NCI-H748 (cell line): ENCODE measurements at regions not wholly inside any gene's neighbourhood (a gene's known extent, or its start where the extent isn't known, plus 50 kb on each side); places are given as distances from the start of the nearest gene placed in this dataset.
"Not testable (repeated sequence)": the region's sequence is repeated elsewhere in the genome, so short reads cannot be mapped to it uniquely, and the experiment has no call there.

Source experiments
- DNase-seq: peaks from one replicate; lab custom pipeline; 2025; ENCODE audit not compliant: unreplicated experiment; lab: John Stamatoyannopoulos, UW

- DNase-seq = not testable (repeated sequence)
These were observed 411.1 kb downstream of the RPS24 start for GRCh38 chr10:78444741-78445140.

GRCh38 chr10:78445308-78445707 lies 411.6 kb downstream of the RPS24 start:
- DNase-seq = no peak

DNA sequence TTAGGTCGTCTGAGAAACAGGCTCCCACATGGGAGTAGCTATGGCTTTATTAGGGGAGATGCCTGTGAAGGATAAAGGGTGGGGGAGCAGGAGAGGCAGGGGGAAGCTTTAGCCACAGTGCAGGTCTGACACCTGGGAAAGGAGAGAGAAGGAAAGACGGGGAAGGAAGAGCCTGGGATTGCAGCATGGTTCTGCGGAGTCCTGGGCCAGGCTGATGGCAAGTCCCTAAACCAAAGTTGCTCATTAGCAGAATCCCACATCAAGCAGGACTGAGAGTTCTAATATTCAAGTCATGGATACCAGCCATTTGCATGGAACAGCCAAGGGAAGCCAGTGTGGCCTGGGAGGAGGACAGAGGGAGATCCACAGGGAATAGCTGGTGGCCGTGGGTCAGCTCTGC lies 414.8 kb downstream of the RPS24 start:
- no peak for DNase-seq

GRCh38 chr10:78448994-78449418 lies 415.3 kb downstream of the RPS24 start:
- DNase-seq = no peak

GRCh38 chr10:78449554-78449953 lies 415.9 kb downstream of the RPS24 start:
- DNase-seq = no peak

DNA sequence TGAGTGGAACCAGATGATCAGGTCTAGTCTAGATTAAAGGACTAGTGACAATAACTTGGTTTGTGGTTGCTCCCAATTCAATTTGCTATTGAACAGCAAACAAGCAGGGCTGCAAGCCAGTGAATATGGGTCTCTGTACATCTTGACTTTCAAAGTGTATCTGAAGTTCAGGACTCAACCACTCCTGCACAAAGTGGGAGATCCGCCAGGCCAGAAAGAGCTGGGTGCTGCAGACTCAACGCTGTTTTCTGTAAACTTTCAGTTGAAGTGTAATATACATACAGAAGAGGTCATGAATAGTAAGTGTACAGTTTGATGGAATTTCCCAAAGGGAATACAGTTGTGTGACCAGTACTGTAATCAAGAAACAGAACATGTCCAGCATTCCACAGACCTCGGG lies 416.6 kb downstream of the RPS24 start:
- no peak for DNase-seq

DNA sequence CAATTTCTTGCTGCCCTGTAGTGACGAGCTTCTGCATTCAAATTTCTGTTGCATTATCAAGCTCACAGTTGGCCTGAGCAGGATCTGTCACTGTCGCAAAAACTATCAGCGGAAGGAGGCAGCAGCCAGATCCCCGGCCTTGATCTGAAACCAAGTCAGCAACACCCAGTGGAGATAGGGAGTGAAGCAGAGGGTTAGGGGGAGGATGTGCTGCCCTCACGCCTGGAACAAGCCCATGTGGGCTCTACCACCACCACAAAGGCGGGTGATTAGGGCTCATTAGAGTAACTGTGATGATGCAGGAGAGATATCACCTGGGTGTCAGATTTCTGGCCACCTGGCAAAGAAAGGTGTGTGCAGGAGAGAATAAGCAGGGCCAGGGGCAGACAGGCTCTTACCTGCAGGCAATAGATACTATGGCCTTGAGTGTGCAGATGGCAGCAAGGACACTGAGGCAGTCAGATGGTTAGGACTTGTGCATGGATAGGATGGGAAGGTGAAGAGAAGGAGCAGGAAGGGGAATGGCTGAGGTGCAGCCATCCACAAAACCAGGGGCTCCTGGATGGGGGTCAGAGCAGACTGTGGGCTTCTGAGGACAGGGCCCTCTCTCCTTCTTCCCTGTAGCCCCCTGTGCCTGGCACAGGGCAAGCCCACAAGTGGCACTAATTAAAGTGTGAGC lies 417.3 kb downstream of the RPS24 start:
- DNase-seq = peak; percentile 95

- peak; percentile 57 for DNase-seq
These were observed 417.9 kb downstream of the RPS24 start for GRCh38 chr10:78451592-78451991.

- no peak for DNase-seq
These were observed 420.5 kb downstream of the RPS24 start for GRCh38 chr10:78454123-78454645.

DNA sequence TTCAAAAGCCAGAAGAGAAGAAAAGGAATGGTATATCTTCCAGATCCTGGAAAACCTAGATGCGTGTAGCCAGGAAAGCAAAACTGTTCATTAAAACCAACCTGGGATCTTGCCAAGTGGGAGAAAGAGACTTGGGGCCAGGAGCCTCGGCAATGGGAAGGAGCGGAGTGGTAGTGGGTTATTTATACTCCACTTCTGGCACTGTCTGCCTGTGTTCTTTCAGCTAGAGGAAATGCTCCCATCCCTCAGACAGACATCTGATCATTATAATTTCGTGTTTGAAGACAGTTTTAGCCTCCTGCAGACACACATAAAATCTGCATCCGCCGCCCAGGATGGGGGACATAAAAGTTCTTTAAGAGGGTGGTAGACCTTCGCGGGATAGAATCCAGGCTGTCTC lies 421.6 kb downstream of the RPS24 start:
- no peak for DNase-seq

DNA sequence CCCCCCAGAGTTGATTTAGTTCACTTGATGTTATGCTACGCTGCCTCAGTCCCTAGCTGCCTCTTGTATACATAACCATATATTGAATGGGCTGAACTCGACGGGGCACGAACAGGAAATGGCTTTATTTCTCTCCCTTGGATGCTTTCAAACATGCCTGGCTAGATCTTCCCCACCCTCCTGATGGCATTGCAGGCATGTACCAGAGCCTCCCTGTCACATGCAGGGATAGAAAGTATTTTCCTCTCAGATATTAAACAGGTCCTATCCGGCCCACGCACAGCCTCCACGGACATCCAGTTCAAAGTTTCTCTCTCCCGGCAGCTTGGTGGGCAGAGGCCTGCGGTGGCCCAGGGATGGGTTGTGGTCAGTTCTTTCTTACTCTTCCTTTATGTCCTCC lies 422.1 kb downstream of the RPS24 start:
- DNase-seq = peak; percentile 37

- DNase-seq = no peak
These were observed 423.2 kb downstream of the RPS24 start for GRCh38 chr10:78456649-78457400.

DNA sequence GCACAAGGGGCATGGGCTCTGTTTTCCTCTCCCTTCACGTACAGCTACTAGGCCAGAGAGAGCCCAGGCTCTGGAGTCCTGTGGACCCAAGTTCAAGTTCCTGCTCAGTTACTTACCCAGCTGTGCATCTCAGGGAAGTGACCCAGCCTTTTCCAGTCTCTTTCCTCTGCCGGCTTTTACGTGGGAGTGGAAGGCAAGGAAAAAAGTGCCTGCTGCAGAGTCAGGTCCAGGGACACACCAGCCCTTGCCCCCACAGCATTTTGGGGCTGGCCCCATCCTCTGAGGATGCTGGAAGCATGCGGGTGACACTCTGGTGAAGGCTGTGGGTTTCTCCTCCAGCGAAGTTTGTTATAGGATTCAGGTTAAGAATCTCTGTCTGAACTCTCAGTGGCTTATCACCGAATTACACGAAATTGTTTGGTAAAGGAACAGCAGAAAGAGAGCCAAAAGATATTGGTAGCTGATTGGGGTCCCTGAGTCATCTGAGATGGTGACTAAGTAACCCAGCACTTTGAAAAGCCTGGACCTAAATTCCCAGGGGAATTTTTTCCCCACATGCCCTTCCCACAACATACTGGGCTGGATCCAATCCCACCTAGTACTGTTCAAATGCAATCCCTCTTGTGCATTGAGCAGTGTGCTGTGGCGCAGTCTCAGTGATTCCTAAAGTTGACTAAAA lies 424.3 kb downstream of the RPS24 start:
- DNase-seq = no peak

DNA sequence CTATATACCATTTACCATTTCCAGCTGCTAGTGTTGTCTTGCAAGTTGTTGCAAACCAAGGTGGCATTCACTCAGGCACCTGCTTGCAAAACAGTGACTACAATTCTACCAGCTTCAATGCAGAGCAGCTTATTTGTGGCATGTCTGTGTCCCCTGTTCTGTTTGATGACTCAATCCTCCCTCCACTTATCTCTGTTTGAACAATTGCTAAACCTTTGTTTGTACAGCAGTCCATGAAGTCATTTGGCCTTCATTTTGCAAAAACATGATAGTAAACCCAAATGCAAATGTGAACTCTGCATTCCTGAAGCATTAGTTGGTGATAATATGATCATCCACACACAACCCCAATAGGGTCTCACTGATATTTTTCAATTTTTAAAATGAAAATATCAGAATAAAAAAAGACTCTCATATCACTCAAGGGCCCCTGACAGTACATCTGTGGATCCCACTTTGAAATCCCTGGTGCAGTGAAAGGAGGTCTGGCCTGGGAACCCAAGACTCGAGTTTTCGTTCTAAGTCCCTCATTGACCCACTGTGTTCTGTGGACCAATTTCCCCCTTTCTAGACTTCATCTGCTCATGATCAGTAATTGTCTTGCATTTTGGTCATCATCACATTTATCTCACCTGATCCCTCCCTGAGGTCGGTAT lies 425.4 kb downstream of the RPS24 start:
- peak; percentile 93 for DNase-seq

- no peak for DNase-seq
These were observed 426.0 kb downstream of the RPS24 start for GRCh38 chr10:78459639-78460037.

GRCh38 chr10:78460204-78460603 lies 426.5 kb downstream of the RPS24 start:
- no peak for DNase-seq

- DNase-seq = no peak
These were observed 427.7 kb downstream of the RPS24 start for GRCh38 chr10:78461333-78461732.

- no peak for DNase-seq
These were observed 428.5 kb downstream of the RPS24 start for GRCh38 chr10:78462176-78462575.

DNA sequence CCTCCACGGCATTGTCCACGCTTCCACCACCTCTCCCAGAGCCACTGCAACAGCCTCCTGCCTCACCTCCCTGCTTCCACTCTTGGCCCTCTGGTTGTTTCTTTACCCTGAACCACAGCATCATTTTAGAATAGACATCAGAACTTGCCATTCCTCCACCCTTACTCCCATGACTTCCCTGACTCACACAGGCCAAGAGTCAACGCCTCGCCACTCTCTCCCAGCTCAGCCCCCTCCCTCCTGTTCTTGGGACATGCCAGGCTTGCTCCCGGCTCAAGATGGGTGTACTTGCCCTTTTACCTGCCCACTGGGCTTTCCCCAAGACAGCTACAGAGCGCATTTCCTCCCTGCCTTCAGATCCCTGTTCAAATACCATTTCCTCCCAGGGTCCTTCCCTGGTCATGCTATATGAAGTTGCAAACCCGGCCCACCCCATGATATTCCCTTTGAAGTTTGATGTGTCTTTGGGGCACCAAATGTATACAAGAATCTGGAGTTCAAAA lies 429.1 kb downstream of the RPS24 start:
- no peak for DNase-seq

- DNase-seq = no peak
These were observed 430.6 kb downstream of the RPS24 start for GRCh38 chr10:78464118-78464855.
